ENCODE measurements at regions not wholly inside any gene's neighbourhood (a gene's known extent, or its start where the extent isn't known, plus 50 kb on each side); places are given as distances from the start of the nearest gene placed in this dataset.

GRCh38 chr1:221791846-221792245 lies 50.0 kb upstream of the DUSP10 start:
- H3K27me3 ChIP-seq (ENCODE audit: insufficient read depth) = no peaks in the 10 kb centered on the region
- no peak for DNase-seq
- no peak for TF ChIP-seq FOXM1 (IDR thresholded peaks at IDR 0.05; ENCODE audit: low read depth)
- no peak for TF ChIP-seq POLR2AphosphoS5 (IDR thresholded peaks at IDR 0.05; ENCODE audit: low read depth, low read length)
- TF ChIP-seq YY1 (IDR thresholded peaks at IDR 0.05; ENCODE audit: low read depth) = no peak
- TF ChIP-seq IRF3 (IDR thresholded peaks at IDR 0.05; ENCODE audit: low read depth, low read length) = no peak
- TF ChIP-seq NRF1 (IDR thresholded peaks at IDR 0.05; ENCODE audit: low read depth, low read length) = no peak
- TF ChIP-seq RCOR1 (IDR thresholded peaks at IDR 0.05; ENCODE audit: low read length) = no peak
- H3K9ac ChIP-seq = no peak overlapping the region
- no peaks in the 10 kb centered on the region for H3K9me3 ChIP-seq
- no peak overlapping the region for H3K27ac ChIP-seq (ENCODE audit: low read depth in 2 of 2, low read length in 1 of 2)
- ChIA-PET CTCF (no interaction called here), POLR2A (no interaction called here)
- H3K9me2 ChIP-seq = no peaks in the 10 kb centered on the region
- no peaks in the 10 kb centered on the region for H3F3A ChIP-seq (replicated peaks; ENCODE audit: insufficient read depth)
- no peaks in the 10 kb centered on the region for H3K36me3 ChIP-seq (replicated peaks in 1 of 2; ENCODE audit: control insufficient read depth in 1 of 2, insufficient read depth in 2 of 2, low read length in 1 of 2)
- H4K20me1 ChIP-seq (ENCODE audit: insufficient read depth) = no peaks in the 10 kb centered on the region
- H3K4me2 ChIP-seq = no peak overlapping the region
- no peak overlapping the region for H3K4me3 ChIP-seq (ENCODE audit: low read depth in 2 of 2, low read length in 1 of 2)
- WGBS (ENCODE audit: low lambda C conversion rate) = 51% methylated on average over 2 of the region's 2 CpGs
- H2AFZ ChIP-seq (ENCODE audit: low read depth) = no peak overlapping the region
- no peaks in the 10 kb centered on the region for H3K79me2 ChIP-seq (ENCODE audit: insufficient read depth)
- H3K4me1 ChIP-seq (ENCODE audit: control insufficient read depth in 1 of 2, insufficient read depth in 2 of 2, low read depth in 1 of 2, low read length in 1 of 2) = no peaks in the 10 kb centered on the region

Small RNA genes in the stretch of these regions (small RNA-seq; reads per million reads assigned to genes)
- gene RNU6-403P = 0 reads per million in 7 experiments
